ENCODE measurements at regions not wholly inside any gene's neighbourhood (a gene's known extent, or its start where the extent isn't known, plus 50 kb on each side); places are given as distances from the start of the nearest gene placed in this dataset.

GRCh38 chr6:112781241-112781640 lies 434.1 kb downstream of the RFPL4B start:
- peak in 1 of 2 donors; percentile 25 for TF ChIP-seq CTCF (IDR thresholded peaks at IDR 0.05; ENCODE audit: extremely low read depth in 1 of 2, insufficient read depth in 1 of 2, low read depth in 1 of 2, low read length in 2 of 2)
- TF ChIP-seq EZH2 (IDR thresholded peaks at IDR 0.05; ENCODE audit: borderline replicate concordance, low read depth, low read length, severe bottlenecking): no peak
- TF ChIP-seq POLR2AphosphoS5 (IDR thresholded peaks at IDR 0.05; ENCODE audit: insufficient read depth, low read depth, low read length): no peak

All from endothelial cell of umbilical vein (primary cell).